ENCODE measurements at regions not wholly inside any gene's neighbourhood (a gene's known extent, or its start where the extent isn't known, plus 50 kb on each side); places are given as distances from the start of the nearest gene placed in this dataset.
A peak's percentile ranks its signal among the peaks of the same experiment; 100 is the strongest.

- DNase-seq (ENCODE audit: low read depth, low spot score) (no peak), FAIRE-seq (no peak)
- dilution Hi-C loops (cut with MboI; ENCODE audit: extremely low pct_ligation_motif_present, low sequenced_read_pairs), result no loop called here
- H3K79me2 ChIP-seq (ENCODE audit: control insufficient read depth, insufficient read depth, low read length), result no peaks in the 10 kb centered on the region
- no peaks in the 10 kb centered on the region for H3K36me3 ChIP-seq (ENCODE audit: control insufficient read depth in 2 of 2, extremely low read depth in 1 of 2, insufficient read depth in 2 of 2, low read length in 2 of 2)
- no peaks in the 10 kb centered on the region for H3K4me1 ChIP-seq (ENCODE audit: control insufficient read depth, extremely low read depth, insufficient read depth, low read length)
- TF ChIP-seq EZH2 (IDR thresholded peaks at IDR 0.05; ENCODE audit: low read length), result no peak
- no peak for TF ChIP-seq CTCF (optimal IDR thresholded peaks at IDR 0.05 in 1 of 3, IDR thresholded peaks at IDR 0.05 in 1 of 3, conservative IDR thresholded peaks at IDR 0.05 in 1 of 3; ENCODE audit: extremely low read depth in 1 of 3, insufficient read depth in 2 of 3, low read length in 3 of 3)
- H3K4me3 ChIP-seq (ENCODE audit: control insufficient read depth in 2 of 3, extremely low read depth in 1 of 3, insufficient read depth in 2 of 3, low read depth in 1 of 3, low read length in 3 of 3), result no peak overlapping the region
- no peak overlapping the region for H3K27ac ChIP-seq (ENCODE audit: control insufficient read depth, insufficient read depth, low read length)
- H3K4me2 ChIP-seq (ENCODE audit: control insufficient read depth, extremely low read depth, insufficient read depth, low read depth, low read length), result no peak overlapping the region
- H2AFZ ChIP-seq (ENCODE audit: control insufficient read depth, low read length), result peak overlapping the region; percentile 52
- no peaks in the 10 kb centered on the region for H3K9me3 ChIP-seq (ENCODE audit: control insufficient read depth, low read depth, low read length)
- no peaks in the 10 kb centered on the region for H4K20me1 ChIP-seq (ENCODE audit: control insufficient read depth, extremely low read depth, insufficient read depth, low read length)
- H3K9ac ChIP-seq (ENCODE audit: control insufficient read depth, extremely low read depth, insufficient read depth, low read length), result no peak overlapping the region
- no peaks in the 10 kb centered on the region for H3K27me3 ChIP-seq (ENCODE audit: control insufficient read depth, extremely low read depth, insufficient read depth, low read length)
- H3K9me1 ChIP-seq (ENCODE audit: control insufficient read depth, extremely low read depth, insufficient read depth, low read length), result no peaks in the 10 kb centered on the region
Measured at GRCh38 chr12:87883806-87884205, 145.4 kb downstream of the C12orf50 start.

- Histone ChIP-seq H3K79me2 (ENCODE audit: control insufficient read depth, insufficient read depth, low read length) (no peaks in the 10 kb centered on the region), H3K36me3 (ENCODE audit: control insufficient read depth in 2 of 2, extremely low read depth in 1 of 2, insufficient read depth in 2 of 2, low read length in 2 of 2) (no peaks in the 10 kb centered on the region), H3K9me3 (ENCODE audit: control insufficient read depth, low read depth, low read length) (no peaks in the 10 kb centered on the region), H3K9me1 (ENCODE audit: control insufficient read depth, extremely low read depth, insufficient read depth, low read length) (no peaks in the 10 kb centered on the region), H3K4me2 (ENCODE audit: control insufficient read depth, extremely low read depth, insufficient read depth, low read depth, low read length) (no peak overlapping the region), H3K27ac (ENCODE audit: control insufficient read depth, insufficient read depth, low read length) (no peak overlapping the region), H3K9ac (ENCODE audit: control insufficient read depth, extremely low read depth, insufficient read depth, low read length) (no peak overlapping the region), H3K4me3 (ENCODE audit: control insufficient read depth in 2 of 3, extremely low read depth in 1 of 3, insufficient read depth in 2 of 3, low read depth in 1 of 3, low read length in 3 of 3) (no peak overlapping the region), H3K4me1 (ENCODE audit: control insufficient read depth, extremely low read depth, insufficient read depth, low read length) (no peaks in the 10 kb centered on the region), H3K27me3 (ENCODE audit: control insufficient read depth, extremely low read depth, insufficient read depth, low read length) (no peaks in the 10 kb centered on the region), H4K20me1 (ENCODE audit: control insufficient read depth, extremely low read depth, insufficient read depth, low read length) (no peaks in the 10 kb centered on the region), H2AFZ (ENCODE audit: control insufficient read depth, low read length) (no peak overlapping the region)
- no peak for DNase-seq (ENCODE audit: low read depth, low spot score)
- no peak for TF ChIP-seq EZH2 (IDR thresholded peaks at IDR 0.05; ENCODE audit: low read length)
- TF ChIP-seq CTCF (optimal IDR thresholded peaks at IDR 0.05 in 1 of 3, IDR thresholded peaks at IDR 0.05 in 1 of 3, conservative IDR thresholded peaks at IDR 0.05 in 1 of 3; ENCODE audit: extremely low read depth in 1 of 3, insufficient read depth in 2 of 3, low read length in 3 of 3), result no peak
- FAIRE-seq, result no peak
- dilution Hi-C loops (cut with MboI; ENCODE audit: extremely low pct_ligation_motif_present, low sequenced_read_pairs), result no loop called here
Measured at GRCh38 chr12:87879141-87879540, 150.1 kb downstream of the C12orf50 start.

All from keratinocyte (primary cell).